Hepatocyte (in vitro differentiated cells): ENCODE measurements at regions not wholly inside any gene's neighbourhood (a gene's known extent, or its start where the extent isn't known, plus 50 kb on each side); places are given as distances from the start of the nearest gene placed in this dataset.

Source experiments
- EZH2 ChIP-seq: fragments of 200-600 bp; sonication (generic); IDR thresholded peaks from 2 replicates; pipeline ENCODE4 v1.6.1; 2016; ENCODE audit warnings: antibody characterized with exemption, mild to moderate bottlenecking, borderline replicate concordance
- EZH2phosphoT487 ChIP-seq: fragments of 200-600 bp; sonication (generic); IDR thresholded peaks from one replicate; pipeline ENCODE4 v1.6.1; 2018; ENCODE audit warnings: antibody characterized with exemption, mild to moderate bottlenecking, low read depth, moderate library complexity; ENCODE audit not compliant: unreplicated experiment, severe bottlenecking
- TF ChIP-seq, protein P1 (sequence below): fragments of 200-600 bp; sonication (generic); IDR thresholded peaks from 2 replicates; pipeline ENCODE4 v1.5.1; 2016; ENCODE audit warnings: antibody characterized with exemption, mild to moderate bottlenecking; ENCODE audit not compliant: poor library complexity

GRCh38 chr3:70558956-70559355 is 246.5 kb upstream of the MDFIC2 start:
- TF ChIP-seq, protein P1, sequence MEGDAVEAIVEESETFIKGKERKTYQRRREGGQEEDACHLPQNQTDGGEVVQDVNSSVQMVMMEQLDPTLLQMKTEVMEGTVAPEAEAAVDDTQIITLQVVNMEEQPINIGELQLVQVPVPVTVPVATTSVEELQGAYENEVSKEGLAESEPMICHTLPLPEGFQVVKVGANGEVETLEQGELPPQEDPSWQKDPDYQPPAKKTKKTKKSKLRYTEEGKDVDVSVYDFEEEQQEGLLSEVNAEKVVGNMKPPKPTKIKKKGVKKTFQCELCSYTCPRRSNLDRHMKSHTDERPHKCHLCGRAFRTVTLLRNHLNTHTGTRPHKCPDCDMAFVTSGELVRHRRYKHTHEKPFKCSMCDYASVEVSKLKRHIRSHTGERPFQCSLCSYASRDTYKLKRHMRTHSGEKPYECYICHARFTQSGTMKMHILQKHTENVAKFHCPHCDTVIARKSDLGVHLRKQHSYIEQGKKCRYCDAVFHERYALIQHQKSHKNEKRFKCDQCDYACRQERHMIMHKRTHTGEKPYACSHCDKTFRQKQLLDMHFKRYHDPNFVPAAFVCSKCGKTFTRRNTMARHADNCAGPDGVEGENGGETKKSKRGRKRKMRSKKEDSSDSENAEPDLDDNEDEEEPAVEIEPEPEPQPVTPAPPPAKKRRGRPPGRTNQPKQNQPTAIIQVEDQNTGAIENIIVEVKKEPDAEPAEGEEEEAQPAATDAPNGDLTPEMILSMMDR, result no peak
- TF ChIP-seq EZH2 (no peak), EZH2phosphoT487 (no peak)
